H9 (cell line): ENCODE measurements at regions not wholly inside any gene's neighbourhood (a gene's known extent, or its start where the extent isn't known, plus 50 kb on each side); places are given as distances from the start of the nearest gene placed in this dataset.

Experiments used
- DNase-seq: peaks from one replicate; pipeline ENCODE4 v3.0.0-alpha.2; 2017
- H2AFZ ChIP-seq: one replicate; pipeline ENCODE4 v1.6.1; 2013; ENCODE audit warnings: mild to moderate bottlenecking, low read length, control low read depth, moderate library complexity
- H2AK5ac ChIP-seq: 2 replicates; pipeline ENCODE4 v1.6.1; 2013; ENCODE audit warnings: low read length, control low read depth, mixed read lengths; ENCODE audit not compliant: insufficient read length
- H2BK120ac ChIP-seq: one replicate; pipeline ENCODE4 v1.6.1; 2013; ENCODE audit warnings: low read depth, mild to moderate bottlenecking, low read length, control low read depth, inconsistent platforms; ENCODE audit not compliant: poor library complexity, severe bottlenecking
- H2BK12ac ChIP-seq: 2 replicates; pipeline ENCODE4 v1.6.1; 2013; ENCODE audit warnings: low read length, control low read depth, mixed read lengths, low read depth; ENCODE audit not compliant: insufficient read length
- H2BK15ac ChIP-seq: 2 replicates; pipeline ENCODE4 v1.6.1; 2013; ENCODE audit warnings: low read depth, low read length, control low read depth
- H2BK20ac ChIP-seq: one replicate; pipeline ENCODE4 v1.6.1; 2013; ENCODE audit warnings: low read depth, mild to moderate bottlenecking, low read length, control low read depth, inconsistent platforms; ENCODE audit not compliant: poor library complexity, severe bottlenecking
- H2BK5ac ChIP-seq: 2 replicates; pipeline ENCODE4 v1.6.1; 2013; ENCODE audit warnings: low read length, control low read depth, mixed read lengths; ENCODE audit not compliant: insufficient read length
- H3K14ac ChIP-seq: 2 replicates; pipeline ENCODE4 v1.6.1; 2013; ENCODE audit warnings: low read length, control low read depth; ENCODE audit not compliant: insufficient read depth
- H3K18ac ChIP-seq: 2 replicates; pipeline ENCODE4 v1.6.1; 2013; ENCODE audit warnings: low read depth, mild to moderate bottlenecking, mixed read lengths, low read length, control low read depth; ENCODE audit not compliant: insufficient read length
- H3K23ac ChIP-seq: 2 replicates; pipeline ENCODE4 v1.6.1; 2013; ENCODE audit warnings: low read length, control low read depth, mixed read lengths, low read depth; ENCODE audit not compliant: insufficient read length
- H3K23me2 ChIP-seq: 2 replicates; pipeline ENCODE4 v1.6.1; 2013; ENCODE audit warnings: low read depth, mild to moderate bottlenecking, mixed read lengths, low read length, control low read depth; ENCODE audit not compliant: insufficient read length, poor library complexity, severe bottlenecking
- H3K27ac ChIP-seq: 2 replicates; pipeline ENCODE4 v1.5.1; 2013; ENCODE audit warnings: low read length, control low read depth, mixed read lengths, low read depth; ENCODE audit not compliant: insufficient read length
- H3K27me3 ChIP-seq: 2 replicates; pipeline ENCODE4 v1.6.1; 2013; ENCODE audit warnings: low read length, control low read depth, inconsistent platforms; ENCODE audit not compliant: insufficient read depth
- H3K4ac ChIP-seq: 2 replicates; pipeline ENCODE4 v1.6.1; 2013; ENCODE audit warnings: low read depth, mild to moderate bottlenecking, control low read depth, inconsistent platforms, low read length, moderate library complexity
- H3K4me1 ChIP-seq: 2 replicates; pipeline ENCODE4 v1.6.1; 2013; ENCODE audit warnings: low read length, control low read depth, inconsistent platforms; ENCODE audit not compliant: insufficient read depth
- H3K4me2 ChIP-seq: 2 replicates; pipeline ENCODE4 v1.6.1; 2013; ENCODE audit warnings: low read length, control low read depth, mixed read lengths; ENCODE audit not compliant: insufficient read length, insufficient read depth
- H3K56ac ChIP-seq: 2 replicates; pipeline ENCODE4 v1.6.1; 2013; ENCODE audit warnings: low read depth, mild to moderate bottlenecking, mixed read lengths, low read length, control low read depth; ENCODE audit not compliant: insufficient read length
- H3K79me1 ChIP-seq: 2 replicates; pipeline ENCODE4 v1.6.1; 2013; ENCODE audit warnings: low read depth, mild to moderate bottlenecking, moderate library complexity, low read length, control low read depth, inconsistent platforms; ENCODE audit not compliant: insufficient read depth, poor library complexity, severe bottlenecking
- H3K79me2 ChIP-seq: 2 replicates; pipeline ENCODE4 v1.6.1; 2013; ENCODE audit warnings: low read length, control low read depth, inconsistent platforms; ENCODE audit not compliant: insufficient read depth
- H3K9ac ChIP-seq: 2 replicates; pipeline ENCODE4 v1.6.1; 2013; ENCODE audit warnings: low read length, control low read depth, mixed read lengths; ENCODE audit not compliant: insufficient read length; ENCODE audit errors: extremely low read depth
- H3K9me3 ChIP-seq: one replicate; pipeline ENCODE4 v1.6.1; 2013; ENCODE audit warnings: low read depth, low read length, inconsistent platforms; ENCODE audit not compliant: control insufficient read depth
- H3T11ph ChIP-seq: one replicate; pipeline ENCODE4 v1.6.1; 2013; ENCODE audit warnings: mild to moderate bottlenecking, low read length, control low read depth, inconsistent platforms
- H4K20me1 ChIP-seq: one replicate; pipeline ENCODE4 v1.6.1; 2013; ENCODE audit not compliant: control insufficient read depth, insufficient read length, insufficient read depth
- H4K5ac ChIP-seq: 2 replicates; pipeline ENCODE4 v1.6.1; 2013; ENCODE audit warnings: low read depth, mild to moderate bottlenecking, mixed read lengths, low read length, control low read depth; ENCODE audit not compliant: insufficient read length
- H4K8ac ChIP-seq: replicated peaks from 2 replicates; pipeline ENCODE4 v1.6.1; 2013; ENCODE audit warnings: low read length, control low read depth, mixed read lengths, low read depth; ENCODE audit not compliant: insufficient read length
- H4K91ac ChIP-seq: 2 replicates; pipeline ENCODE4 v1.6.1; 2013; ENCODE audit warnings: low read depth, mild to moderate bottlenecking, moderate library complexity, mixed read lengths, low read length, control low read depth; ENCODE audit not compliant: insufficient read length
- H3K27ac Mint-ChIP-seq, 3 experiments: 2 replicates in 2 of 3; 3 replicates in 1 of 3; pipeline ENCODE4 v1.8.0; 2020 to 2021; ENCODE audit warnings: mixed read lengths in 3 of 3, mild to moderate bottlenecking in 1 of 3, moderate library complexity in 1 of 3
- H3K27me3 Mint-ChIP-seq: 2 replicates; pipeline ENCODE4 v1.8.0; 2021; ENCODE audit warnings: low read depth, mild to moderate bottlenecking, moderate library complexity, mixed read lengths
- H3K36me3 Mint-ChIP-seq, 3 experiments: 2 replicates in 2 of 3; 3 replicates in 1 of 3; pipeline ENCODE4 v1.8.0; 2020 to 2021; ENCODE audit warnings: low read depth in 3 of 3, mixed read lengths in 3 of 3; ENCODE audit not compliant: insufficient read depth in 1 of 3
- H3K4me1 Mint-ChIP-seq, 2 experiments: 2 replicates each; pipeline ENCODE4 v1.8.0; 2020; ENCODE audit warnings: mixed read lengths in 2 of 2
- H3K4me3 Mint-ChIP-seq, 2 experiments: 2 replicates in 1 of 2; 3 replicates in 1 of 2; pipeline ENCODE4 v1.8.0; 2020 to 2021; ENCODE audit warnings: mild to moderate bottlenecking in 2 of 2, mixed read lengths in 2 of 2, moderate library complexity in 1 of 2
- H3K9me3 Mint-ChIP-seq, 2 experiments: 2 replicates in 1 of 2; 3 replicates in 1 of 2; pipeline ENCODE4 v1.8.0; 2020; ENCODE audit warnings: mild to moderate bottlenecking in 2 of 2, mixed read lengths in 2 of 2, moderate library complexity in 1 of 2
- WGBS: extraction: QIAGEN DNeasy Blood & Tissue Kit; methylation state at CpG from one replicate; pipeline ENCODE4 v1.1.7; 2013; ENCODE audit warnings: missing lambda C conversion rate, low lambda C conversion rate, mixed read lengths; ENCODE audit not compliant: insufficient read length; ENCODE audit errors: extremely low coverage; 5-methylcytosine and 5-hydroxymethylcytosine counted together
- TF ChIP-seq, protein P1 (sequence below): fragments of 200-600 bp; sonication (generic); conservative IDR thresholded peaks from 3 replicates; pipeline ENCODE4 v1.8.0; 2021; ENCODE audit warnings: antibody characterized with exemption, mild to moderate bottlenecking

DNA sequence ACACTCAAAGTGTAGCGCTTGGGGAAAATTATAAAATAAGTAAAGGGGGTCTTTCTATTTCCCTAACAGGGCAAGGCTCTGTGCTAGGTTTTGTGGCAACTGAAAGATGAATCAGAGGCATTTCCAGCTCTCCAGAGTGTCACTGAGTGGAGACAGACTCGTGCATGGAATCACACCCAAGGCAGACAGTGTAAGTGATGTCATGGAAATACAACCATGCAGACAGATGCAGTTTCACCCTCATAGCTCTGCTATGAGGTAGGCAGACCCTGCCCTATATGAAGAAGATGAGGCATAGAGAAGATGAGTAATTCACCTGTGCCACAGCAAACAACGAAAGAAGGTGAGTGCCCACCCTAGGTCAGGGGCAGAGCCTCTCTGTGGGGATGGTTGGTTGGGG lies 57.2 kb upstream of the PITRM1 start:
- Histone ChIP-seq H2BK20ac (no peak overlapping the region), H3K9me3 (no peaks in the 10 kb centered on the region), H3K23me2 (no peaks in the 10 kb centered on the region), H3K27me3 (no peaks in the 10 kb centered on the region), H4K20me1 (no peaks in the 10 kb centered on the region), H3K4ac (no peak overlapping the region), H2BK5ac (no peak overlapping the region), H3K79me1 (no peaks in the 10 kb centered on the region), H2BK12ac (no peak overlapping the region), H4K5ac (no peak overlapping the region), H2BK15ac (no peak overlapping the region), H3K79me2 (no peaks in the 10 kb centered on the region), H3K23ac (no peak overlapping the region), H4K8ac (no peak overlapping the region), H3T11ph (no peak overlapping the region), H3K4me1 (no peaks in the 10 kb centered on the region), H2AK5ac (no peak overlapping the region), H3K4me2 (no peak overlapping the region), H3K56ac (no peak overlapping the region), H3K9ac (no peak overlapping the region), H3K18ac (no peak overlapping the region), H2AFZ (no peak overlapping the region), H4K91ac (no peak overlapping the region), H2BK120ac (no peak overlapping the region), H3K27ac (no peak overlapping the region), H3K14ac (no peak overlapping the region)
- H3K36me3 Mint-ChIP-seq, result no peaks in the 10 kb centered on the region; a peak in 1 of 7 replicates
- peaks cover 0 to under 1% of the 10 kb centered on the region in 2 experiments; a peak in 2 of 5 replicates for H3K9me3 Mint-ChIP-seq
- TF ChIP-seq, protein P1, sequence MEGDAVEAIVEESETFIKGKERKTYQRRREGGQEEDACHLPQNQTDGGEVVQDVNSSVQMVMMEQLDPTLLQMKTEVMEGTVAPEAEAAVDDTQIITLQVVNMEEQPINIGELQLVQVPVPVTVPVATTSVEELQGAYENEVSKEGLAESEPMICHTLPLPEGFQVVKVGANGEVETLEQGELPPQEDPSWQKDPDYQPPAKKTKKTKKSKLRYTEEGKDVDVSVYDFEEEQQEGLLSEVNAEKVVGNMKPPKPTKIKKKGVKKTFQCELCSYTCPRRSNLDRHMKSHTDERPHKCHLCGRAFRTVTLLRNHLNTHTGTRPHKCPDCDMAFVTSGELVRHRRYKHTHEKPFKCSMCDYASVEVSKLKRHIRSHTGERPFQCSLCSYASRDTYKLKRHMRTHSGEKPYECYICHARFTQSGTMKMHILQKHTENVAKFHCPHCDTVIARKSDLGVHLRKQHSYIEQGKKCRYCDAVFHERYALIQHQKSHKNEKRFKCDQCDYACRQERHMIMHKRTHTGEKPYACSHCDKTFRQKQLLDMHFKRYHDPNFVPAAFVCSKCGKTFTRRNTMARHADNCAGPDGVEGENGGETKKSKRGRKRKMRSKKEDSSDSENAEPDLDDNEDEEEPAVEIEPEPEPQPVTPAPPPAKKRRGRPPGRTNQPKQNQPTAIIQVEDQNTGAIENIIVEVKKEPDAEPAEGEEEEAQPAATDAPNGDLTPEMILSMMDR, result no peak
- no CpG with 5 or more reads among the region's 3 CpGs for WGBS
- peaks cover 1% of the 10 kb centered on the region for H3K27me3 Mint-ChIP-seq
- H3K27ac Mint-ChIP-seq, result no peak overlapping the region
- no peak overlapping the region for H3K4me3 Mint-ChIP-seq
- no peak for DNase-seq
- peaks cover 0 to 6% of the 10 kb centered on the region in 2 experiments; a peak in 2 of 4 replicates for H3K4me1 Mint-ChIP-seq
